Transverse colon (tissue), 4 donors: ENCODE measurements at regions not wholly inside any gene's neighbourhood (a gene's known extent, or its start where the extent isn't known, plus 50 kb on each side); places are given as distances from the start of the nearest gene placed in this dataset.

ENCODE experiments used
- EP300 ChIP-seq: sonication (generic); formaldehyde crosslinking; IDR thresholded peaks from one replicate; pipeline ENCODE4 v1.6.1; 2017; ENCODE audit warnings: antibody characterized with exemption, low read depth
- POLR2A ChIP-seq: fragments of 450-650 bp; IDR thresholded peaks from one replicate; pipeline ENCODE4 v1.6.1; 2016; ENCODE audit warnings: antibody characterized with exemption, mild to moderate bottlenecking, moderate library complexity
- POLR2AphosphoS5 ChIP-seq, 3 donors: sonication (generic); formaldehyde crosslinking; IDR thresholded peaks; one replicate each; pipeline ENCODE4 v1.6.1; 2016; ENCODE audit warnings: antibody characterized with exemption in 3 of 3
- TF ChIP-seq, protein P1 (sequence below), 5 experiments: fragments of 200-600 bp in 3 of 5; fragments of 450-650 bp in 2 of 5; sonication (generic) in 3 of 5; IDR thresholded peaks; 1 replicate in 2 of 5; 2 replicates in 3 of 5; pipeline ENCODE4 v1.5.1; 2016 to 2017; ENCODE audit warnings: antibody characterized with exemption in 5 of 5, inconsistent platforms in 3 of 5, mild to moderate bottlenecking in 2 of 5, moderate library complexity in 1 of 5

DNA sequence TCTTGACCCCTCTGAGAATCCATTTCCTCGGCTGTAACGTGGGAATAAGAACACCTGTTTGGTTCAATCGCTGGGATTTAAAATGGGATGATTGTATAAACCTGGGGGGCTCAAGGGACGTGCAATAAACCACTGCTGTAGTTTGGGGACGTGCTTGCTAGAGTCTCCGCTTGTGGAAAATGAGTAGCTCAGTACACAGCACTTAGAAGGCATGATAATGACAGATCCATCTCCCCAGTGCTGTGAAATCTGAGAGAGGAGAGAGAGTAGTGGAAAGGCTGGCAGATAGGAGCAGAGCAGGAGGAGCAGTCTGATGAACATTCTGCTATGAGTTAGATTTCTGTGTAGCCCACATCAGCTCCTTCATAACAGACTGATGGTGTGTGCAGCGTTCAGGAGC lies 256.5 kb downstream of the MN1 start:
- no peak for TF ChIP-seq POLR2A
- TF ChIP-seq, protein P1, sequence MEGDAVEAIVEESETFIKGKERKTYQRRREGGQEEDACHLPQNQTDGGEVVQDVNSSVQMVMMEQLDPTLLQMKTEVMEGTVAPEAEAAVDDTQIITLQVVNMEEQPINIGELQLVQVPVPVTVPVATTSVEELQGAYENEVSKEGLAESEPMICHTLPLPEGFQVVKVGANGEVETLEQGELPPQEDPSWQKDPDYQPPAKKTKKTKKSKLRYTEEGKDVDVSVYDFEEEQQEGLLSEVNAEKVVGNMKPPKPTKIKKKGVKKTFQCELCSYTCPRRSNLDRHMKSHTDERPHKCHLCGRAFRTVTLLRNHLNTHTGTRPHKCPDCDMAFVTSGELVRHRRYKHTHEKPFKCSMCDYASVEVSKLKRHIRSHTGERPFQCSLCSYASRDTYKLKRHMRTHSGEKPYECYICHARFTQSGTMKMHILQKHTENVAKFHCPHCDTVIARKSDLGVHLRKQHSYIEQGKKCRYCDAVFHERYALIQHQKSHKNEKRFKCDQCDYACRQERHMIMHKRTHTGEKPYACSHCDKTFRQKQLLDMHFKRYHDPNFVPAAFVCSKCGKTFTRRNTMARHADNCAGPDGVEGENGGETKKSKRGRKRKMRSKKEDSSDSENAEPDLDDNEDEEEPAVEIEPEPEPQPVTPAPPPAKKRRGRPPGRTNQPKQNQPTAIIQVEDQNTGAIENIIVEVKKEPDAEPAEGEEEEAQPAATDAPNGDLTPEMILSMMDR (IDR thresholded peaks at IDR 0.05) = no peak
- no peak for TF ChIP-seq POLR2AphosphoS5 (IDR thresholded peaks at IDR 0.05)
- no peak for TF ChIP-seq EP300
